Neuronal stem cell (in vitro differentiated cells): ENCODE measurements at regions not wholly inside any gene's neighbourhood (a gene's known extent, or its start where the extent isn't known, plus 50 kb on each side); places are given as distances from the start of the nearest gene placed in this dataset.
A peak's percentile ranks its signal among the peaks of the same experiment; 100 is the strongest.
"Not testable (repeated sequence)": the region's sequence is repeated elsewhere in the genome, so short reads cannot be mapped to it uniquely, and the experiment has no call there.

Source experiments
- DNase-seq: peaks from one replicate; pipeline ENCODE4 v3.0.0-alpha.2; 2013; ENCODE audit warnings: low spot score
- H2AFZ ChIP-seq: one replicate; pipeline ENCODE4 v1.6.1; 2013; ENCODE audit warnings: mild to moderate bottlenecking, low read length, inconsistent platforms
- H2AK5ac ChIP-seq: 2 replicates; pipeline ENCODE4 v1.6.1; 2013; ENCODE audit warnings: low read depth, mild to moderate bottlenecking, inconsistent platforms, low read length, moderate library complexity, mixed read lengths
- H2BK120ac ChIP-seq: 2 replicates; pipeline ENCODE4 v1.6.1; 2013; ENCODE audit warnings: low read depth, mild to moderate bottlenecking, inconsistent platforms, low read length, moderate library complexity, mixed read lengths
- H2BK12ac ChIP-seq: one replicate; pipeline ENCODE4 v1.6.1; 2013; ENCODE audit warnings: low read length, inconsistent platforms
- H2BK15ac ChIP-seq: 2 replicates; pipeline ENCODE4 v1.6.1; 2013; ENCODE audit warnings: mild to moderate bottlenecking, low read length, inconsistent platforms, mixed read lengths
- H2BK5ac ChIP-seq: one replicate; pipeline ENCODE4 v1.6.1; 2013; ENCODE audit warnings: inconsistent platforms, mild to moderate bottlenecking, low read length, moderate library complexity
- H3K14ac ChIP-seq: one replicate; pipeline ENCODE4 v1.6.1; 2013; ENCODE audit warnings: low read length, inconsistent platforms
- H3K18ac ChIP-seq: 2 replicates; pipeline ENCODE4 v1.6.1; 2013; ENCODE audit warnings: low read length, inconsistent platforms
- H3K23ac ChIP-seq: 2 replicates; pipeline ENCODE4 v1.6.1; 2013; ENCODE audit warnings: low read depth, mild to moderate bottlenecking, mixed read lengths, low read length, inconsistent platforms; ENCODE audit not compliant: poor library complexity
- H3K27ac ChIP-seq: replicated peaks from 3 replicates; pipeline ENCODE4 v1.5.1; 2013; ENCODE audit warnings: low read length, inconsistent platforms
- H3K27me3 ChIP-seq, 3 experiments: 2 replicates each; pipeline ENCODE4 v1.6.1; 2013; ENCODE audit warnings: low read length in 3 of 3, mild to moderate bottlenecking in 2 of 3, inconsistent platforms in 1 of 3, low read depth in 1 of 3, mixed read lengths in 1 of 3, moderate library complexity in 1 of 3; ENCODE audit not compliant: control insufficient read depth in 3 of 3, insufficient read depth in 3 of 3
- H3K36me3 ChIP-seq, 2 donors: replicated peaks in 1 of 2; 2 replicates each; pipeline ENCODE4 v1.6.1; 2013; ENCODE audit warnings: low read length in 2 of 2; ENCODE audit not compliant: control insufficient read depth in 2 of 2, insufficient read depth in 2 of 2
- H3K4ac ChIP-seq: 2 replicates; pipeline ENCODE4 v1.6.1; 2013; ENCODE audit warnings: inconsistent platforms, mild to moderate bottlenecking, low read length, moderate library complexity
- H3K4me1 ChIP-seq, 2 donors: 1 replicate in 1 of 2; 2 replicates in 1 of 2; pipeline ENCODE4 v1.6.1; 2013; ENCODE audit warnings: low read length in 2 of 2, low read depth in 1 of 2; ENCODE audit not compliant: control insufficient read depth in 2 of 2, insufficient read depth in 1 of 2
- H3K4me2 ChIP-seq: one replicate; pipeline ENCODE4 v1.6.1; 2013; ENCODE audit warnings: mild to moderate bottlenecking, low read length, inconsistent platforms; ENCODE audit not compliant: insufficient read depth, poor library complexity, severe bottlenecking
- H3K4me3 ChIP-seq, 2 donors: 2 replicates each; pipeline ENCODE4 v1.5.1; 2013; ENCODE audit warnings: low read length in 2 of 2, mild to moderate bottlenecking in 2 of 2, inconsistent platforms in 1 of 2, moderate library complexity in 1 of 2
- H3K79me1 ChIP-seq: one replicate; pipeline ENCODE4 v1.6.1; 2013; ENCODE audit warnings: low read depth, mild to moderate bottlenecking, inconsistent platforms, low read length, moderate library complexity
- H3K9ac ChIP-seq: one replicate; pipeline ENCODE4 v1.6.1; 2013; ENCODE audit warnings: mild to moderate bottlenecking, low read depth, low read length, inconsistent platforms; ENCODE audit not compliant: poor library complexity
- H3K9me3 ChIP-seq, 2 donors: replicated peaks in 1 of 2; 2 replicates each; pipeline versions ENCODE3 to v1.6.1; 2013; ENCODE audit warnings: low read length in 2 of 2, mild to moderate bottlenecking in 2 of 2, inconsistent platforms in 1 of 2, low read depth in 1 of 2, mixed read lengths in 1 of 2, moderate library complexity in 1 of 2; ENCODE audit not compliant: control insufficient read depth in 2 of 2, insufficient read depth in 1 of 2
- H4K8ac ChIP-seq: one replicate; pipeline ENCODE4 v1.6.1; 2013; ENCODE audit warnings: low read depth, mild to moderate bottlenecking, inconsistent platforms, low read length, moderate library complexity
- H4K91ac ChIP-seq: one replicate; pipeline ENCODE4 v1.6.1; 2013; ENCODE audit warnings: low read length, low read depth, mild to moderate bottlenecking, inconsistent platforms; ENCODE audit not compliant: poor library complexity
- WGBS, 2 donors: extraction: QIAGEN DNeasy Blood & Tissue Kit; methylation state at CpG; one replicate each; pipeline ENCODE4 v1.1.7; 2013; ENCODE audit warnings: missing lambda C conversion rate in 2 of 2, mixed read lengths in 1 of 2; ENCODE audit not compliant: insufficient read length in 2 of 2, insufficient replicate concordance in 1 of 2; ENCODE audit errors: extremely low coverage in 2 of 2; 5-methylcytosine and 5-hydroxymethylcytosine counted together

DNA sequence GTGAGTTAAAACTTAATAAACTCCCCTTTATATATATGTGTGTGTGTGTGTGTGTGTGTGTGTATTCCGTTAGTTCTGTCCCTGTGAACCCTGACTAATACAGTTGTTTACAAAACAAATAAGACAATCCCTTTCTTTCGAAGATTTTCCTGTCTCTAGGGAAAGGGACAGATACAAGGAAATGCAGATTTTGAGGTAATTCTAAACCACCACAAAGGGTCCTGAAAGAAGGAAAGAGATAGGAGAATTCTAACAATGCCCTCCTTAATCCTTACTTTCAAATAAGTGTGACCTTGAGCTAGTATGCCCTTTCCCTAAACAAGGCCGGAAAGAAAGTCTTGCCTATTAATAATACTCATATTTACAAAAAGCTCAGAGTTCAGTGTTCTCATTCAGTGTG lies 164.8 kb upstream of the COL11A1 start:
- Histone ChIP-seq H3K23ac (no peak overlapping the region), H2AK5ac (no peak overlapping the region), H4K8ac (no peak overlapping the region), H3K4me2 (no peak overlapping the region), H3K18ac (no peak overlapping the region), H2AFZ (no peak overlapping the region), H3K79me1 (no peaks in the 10 kb centered on the region), H3K14ac (no peak overlapping the region), H3K36me3 (peaks cover 0 to 2% of the 10 kb centered on the region in 2 donors), H3K27me3 (no peaks in the 10 kb centered on the region), H3K9ac (no peak overlapping the region), H3K4ac (no peak overlapping the region), H3K4me1 (peaks cover 0 to 1% of the 10 kb centered on the region in 2 donors), H4K91ac (no peak overlapping the region), H3K4me3 (no peak overlapping the region), H2BK12ac (no peak overlapping the region), H3K27ac (no peak overlapping the region), H3K9me3 (no peaks in the 10 kb centered on the region), H2BK120ac (no peak overlapping the region), H2BK5ac (no peak overlapping the region), H2BK15ac (no peak overlapping the region)
- no CpG with 5 or more reads among the region's 3 CpGs for WGBS, 2 donors
- no peak for DNase-seq

DNA sequence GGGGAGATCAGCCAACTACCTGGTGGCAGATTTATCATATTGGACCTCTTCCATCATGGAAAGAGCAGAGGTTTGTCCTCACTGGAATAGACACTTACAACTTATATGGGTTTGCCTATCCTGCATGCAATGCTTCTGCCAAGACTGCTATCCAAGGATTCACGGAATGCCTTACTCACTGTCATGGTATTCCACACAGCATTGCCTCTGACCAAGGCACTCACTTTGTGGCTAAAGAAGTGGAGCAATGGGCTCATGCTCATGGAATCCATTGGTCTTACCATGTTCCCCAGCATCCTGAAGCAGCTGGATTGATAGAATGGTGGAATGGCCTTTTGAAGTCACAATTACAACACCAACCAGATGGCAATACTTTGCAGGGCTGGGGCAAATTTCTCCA lies 163.1 kb upstream of the COL11A1 start:
- not testable (repeated sequence) for H3K23ac ChIP-seq, H3K36me3 ChIP-seq, H3K4me3 ChIP-seq, H2BK120ac ChIP-seq, H3K79me1 ChIP-seq, H3K27me3 ChIP-seq, DNase-seq, H3K4ac ChIP-seq, H3K4me2 ChIP-seq, H2AK5ac ChIP-seq, H3K9ac ChIP-seq, H4K8ac ChIP-seq, H3K4me1 ChIP-seq, H4K91ac ChIP-seq, H3K14ac ChIP-seq, H2BK15ac ChIP-seq, H3K18ac ChIP-seq, H3K9me3 ChIP-seq, H2BK12ac ChIP-seq, H2BK5ac ChIP-seq, H2AFZ ChIP-seq, H3K27ac ChIP-seq
- WGBS, 2 donors, result no CpG with 5 or more reads among the region's 1 CpG

DNA sequence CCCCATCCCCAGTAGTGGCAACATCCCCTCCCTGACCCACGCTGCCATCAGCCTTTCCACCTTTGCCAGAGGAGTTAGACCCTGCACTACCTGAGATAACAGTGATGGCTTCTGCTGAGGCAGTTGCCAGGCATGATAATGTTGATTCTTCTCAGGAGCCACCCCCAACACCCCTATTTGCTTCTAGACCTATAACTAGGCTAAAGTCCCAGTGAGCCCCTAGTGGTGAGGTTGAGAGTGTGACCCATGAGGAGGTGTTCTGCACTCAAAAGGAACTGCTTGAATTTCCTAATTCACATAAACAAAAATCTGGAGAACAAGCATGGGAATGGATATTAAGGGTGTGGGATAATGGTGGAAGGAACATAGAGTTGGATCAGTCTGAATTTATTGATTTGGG lies 159.6 kb upstream of the COL11A1 start:
- DNase-seq, result no peak
- H3K9ac ChIP-seq, result no peak overlapping the region
- WGBS, 2 donors, result no CpG with 5 or more reads among the region's 1 CpG
- H2BK12ac ChIP-seq, result no peak overlapping the region
- peaks cover 0 to 2% of the 10 kb centered on the region in 2 donors for H3K4me1 ChIP-seq
- H2BK120ac ChIP-seq, result no peak overlapping the region
- no peaks in the 10 kb centered on the region for H3K79me1 ChIP-seq
- H2BK15ac ChIP-seq, result no peak overlapping the region
- no peak overlapping the region for H3K4me3 ChIP-seq
- H3K4me2 ChIP-seq, result no peak overlapping the region
- H2BK5ac ChIP-seq, result no peak overlapping the region
- no peaks in the 10 kb centered on the region for H3K9me3 ChIP-seq
- H2AK5ac ChIP-seq, result no peak overlapping the region
- no peak overlapping the region for H3K23ac ChIP-seq
- peaks cover 0 to 2% of the 10 kb centered on the region in 2 donors for H3K36me3 ChIP-seq
- no peaks in the 10 kb centered on the region for H3K27me3 ChIP-seq
- no peak overlapping the region for H4K8ac ChIP-seq
- H3K27ac ChIP-seq, result no peak overlapping the region
- no peak overlapping the region for H3K14ac ChIP-seq
- H4K91ac ChIP-seq, result no peak overlapping the region
- no peak overlapping the region for H2AFZ ChIP-seq
- H3K4ac ChIP-seq, result no peak overlapping the region
- H3K18ac ChIP-seq, result peak overlapping the region; percentile 57

DNA sequence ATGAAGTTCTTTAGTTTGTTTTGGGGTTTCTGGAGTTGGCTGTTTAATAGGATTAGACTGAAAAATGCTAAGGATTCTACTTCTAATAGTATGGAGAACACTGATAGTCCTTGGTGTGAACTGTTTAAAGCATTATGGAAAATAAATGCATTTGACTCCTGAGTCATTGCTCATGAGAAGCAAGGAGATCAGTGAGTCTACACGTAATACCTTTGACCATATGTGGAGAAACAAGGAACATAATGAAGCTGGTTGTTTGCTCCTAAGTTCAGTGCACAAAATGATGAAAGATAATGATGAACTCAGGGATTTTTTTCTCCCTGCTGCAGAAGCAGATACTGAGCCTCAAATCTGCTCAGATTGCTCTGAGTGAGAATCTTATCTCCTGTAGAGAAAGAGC lies 158.9 kb upstream of the COL11A1 start:
- Histone ChIP-seq H3K4me2 (no peak overlapping the region), H3K23ac (no peak overlapping the region), H3K4me1 (peaks cover 0 to 2% of the 10 kb centered on the region in 2 donors), H2AK5ac (no peak overlapping the region), H4K91ac (no peak overlapping the region), H3K4ac (no peak overlapping the region), H3K36me3 (peaks cover 0 to 2% of the 10 kb centered on the region in 2 donors), H3K9ac (no peak overlapping the region), H4K8ac (no peak overlapping the region), H3K18ac (no peak overlapping the region), H3K27me3 (no peaks in the 10 kb centered on the region), H3K4me3 (no peak overlapping the region), H2AFZ (no peak overlapping the region), H3K79me1 (no peaks in the 10 kb centered on the region), H3K27ac (no peak overlapping the region), H3K9me3 (no peaks in the 10 kb centered on the region), H2BK12ac (no peak overlapping the region), H2BK120ac (no peak overlapping the region), H2BK15ac (no peak overlapping the region), H2BK5ac (no peak overlapping the region), H3K14ac (no peak overlapping the region)
- WGBS, 2 donors, result no CpG with 5 or more reads among the region's 1 CpG
- DNase-seq, result no peak
